ENCODE measurements at regions not wholly inside any gene's neighbourhood (a gene's known extent, or its start where the extent isn't known, plus 50 kb on each side); places are given as distances from the start of the nearest gene placed in this dataset.

GRCh38 chr3:118477768-118478167, 556.9 kb downstream of the IGSF11 start:
- DNase-seq (ENCODE audit: low spot score): no peak
- 25% methylated on average over 2 of the region's 2 CpGs for WGBS
- Histone ChIP-seq H3K36me3 (no peaks in the 10 kb centered on the region), H3K4me1 (replicated peaks) (no peaks in the 10 kb centered on the region), H3K27ac (no peak overlapping the region), H3K4me3 (no peak overlapping the region), H3K9me3 (no peaks in the 10 kb centered on the region), H3K27me3 (replicated peaks; ENCODE audit: insufficient read depth) (no peaks in the 10 kb centered on the region)
- no peak for TF ChIP-seq CTCF (IDR thresholded peaks at IDR 0.05)
- no peak for TF ChIP-seq POLR2AphosphoS5 (IDR thresholded peaks at IDR 0.05)
- TF ChIP-seq POLR2A (IDR thresholded peaks at IDR 0.05): no peak
- intact Hi-C loops (cut with DNase I): no loop called here

- no peak for DNase-seq (ENCODE audit: low spot score)
- H3K9me3 ChIP-seq: no peaks in the 10 kb centered on the region
- no peak overlapping the region for H3K4me3 ChIP-seq
- TF ChIP-seq CTCF (IDR thresholded peaks at IDR 0.05) (no peak), POLR2AphosphoS5 (IDR thresholded peaks at IDR 0.05) (no peak), POLR2A (IDR thresholded peaks at IDR 0.05) (no peak)
- WGBS: 76% methylated on average over 8 of the region's 8 CpGs
- H3K4me1 ChIP-seq (replicated peaks): no peaks in the 10 kb centered on the region
- no peak overlapping the region for H3K27ac ChIP-seq
- no peaks in the 10 kb centered on the region for H3K27me3 ChIP-seq (replicated peaks; ENCODE audit: insufficient read depth)
- intact Hi-C loops (cut with DNase I): no loop called here
- no peaks in the 10 kb centered on the region for H3K36me3 ChIP-seq
These were observed 555.9 kb downstream of the IGSF11 start for GRCh38 chr3:118478706-118479276.

GRCh38 chr3:118479376-118479775, 555.3 kb downstream of the IGSF11 start:
- no peaks in the 10 kb centered on the region for H3K36me3 ChIP-seq
- no peaks in the 10 kb centered on the region for H3K9me3 ChIP-seq
- no peaks in the 10 kb centered on the region for H3K27me3 ChIP-seq (replicated peaks; ENCODE audit: insufficient read depth)
- no peak overlapping the region for H3K4me3 ChIP-seq
- H3K4me1 ChIP-seq (replicated peaks): no peaks in the 10 kb centered on the region
- TF ChIP-seq POLR2A (IDR thresholded peaks at IDR 0.05) (no peak), POLR2AphosphoS5 (IDR thresholded peaks at IDR 0.05) (no peak), CTCF (IDR thresholded peaks at IDR 0.05) (no peak)
- no peak overlapping the region for H3K27ac ChIP-seq
- intact Hi-C loops (cut with DNase I): no loop called here
- 91% methylated on average over 1 of the region's 1 CpG for WGBS
- no peak for DNase-seq (ENCODE audit: low spot score)

GRCh38 chr3:118480101-118480860, 554.4 kb downstream of the IGSF11 start:
- WGBS: 60% methylated on average over 4 of the region's 4 CpGs
- no peak for DNase-seq (ENCODE audit: low spot score)
- Histone ChIP-seq H3K9me3 (no peaks in the 10 kb centered on the region), H3K4me1 (replicated peaks) (no peaks in the 10 kb centered on the region), H3K27ac (no peak overlapping the region), H3K36me3 (no peaks in the 10 kb centered on the region), H3K4me3 (no peak overlapping the region), H3K27me3 (replicated peaks; ENCODE audit: insufficient read depth) (no peaks in the 10 kb centered on the region)
- TF ChIP-seq CTCF (IDR thresholded peaks at IDR 0.05): no peak
- no peak for TF ChIP-seq POLR2A (IDR thresholded peaks at IDR 0.05)
- TF ChIP-seq POLR2AphosphoS5 (IDR thresholded peaks at IDR 0.05): no peak
- intact Hi-C loops (cut with DNase I): no loop called here

GRCh38 chr3:118485693-118486092, 549.0 kb downstream of the IGSF11 start:
- H3K27me3 ChIP-seq (replicated peaks; ENCODE audit: insufficient read depth): no peaks in the 10 kb centered on the region

More at GRCh38 chr3:118485693-118486092, 549.0 kb downstream of the IGSF11 start:
- H3K27ac ChIP-seq: no peak overlapping the region
- TF ChIP-seq POLR2A (IDR thresholded peaks at IDR 0.05): no peak
- no peak for TF ChIP-seq CTCF (IDR thresholded peaks at IDR 0.05)
- TF ChIP-seq POLR2AphosphoS5 (IDR thresholded peaks at IDR 0.05): no peak
- H3K4me3 ChIP-seq: no peak overlapping the region
- no peaks in the 10 kb centered on the region for H3K9me3 ChIP-seq
- 80% methylated on average over 5 of the region's 5 CpGs for WGBS
- intact Hi-C loops (cut with DNase I): no loop called here
- no peak for DNase-seq (ENCODE audit: low spot score)
- H3K36me3 ChIP-seq: no peaks in the 10 kb centered on the region
- H3K4me1 ChIP-seq (replicated peaks): no peaks in the 10 kb centered on the region

Measured in prostate gland (tissue), 2 donors.